ENCODE measurements at regions not wholly inside any gene's neighbourhood (a gene's known extent, or its start where the extent isn't known, plus 50 kb on each side); places are given as distances from the start of the nearest gene placed in this dataset.

GRCh38 chr13:39811696-39812095, 156.2 kb downstream of the COG6 start:
- TF ChIP-seq CTCF (IDR thresholded peaks at IDR 0.05 in 2 of 3, conservative IDR thresholded peaks at IDR 0.05 in 1 of 3; ENCODE audit: control insufficient read depth in 2 of 3, extremely low read depth in 1 of 3, insufficient read depth in 1 of 3, low read depth in 3 of 3, low read length in 3 of 3) (peak in 1 of 3 experiments; percentile 20; a peak in 1 of 6 replicates), SIN3A (IDR thresholded peaks at IDR 0.05; ENCODE audit: low read depth, low read length) (no peak), SRF (IDR thresholded peaks at IDR 0.05; ENCODE audit: low read depth in 2 of 2, low read length in 2 of 2) (no peak), EZH2 (IDR thresholded peaks at IDR 0.05; ENCODE audit: borderline replicate concordance, control insufficient read depth, low read depth, low read length) (no peak), CBX5 (IDR thresholded peaks at IDR 0.05; ENCODE audit: low read depth) (no peak), NFIC (IDR thresholded peaks at IDR 0.05; ENCODE audit: low read depth, low read length) (no peak), HCFC1 (IDR thresholded peaks at IDR 0.05; ENCODE audit: low read length) (no peak), ATF2 (IDR thresholded peaks at IDR 0.05; ENCODE audit: low read length) (no peak)
